SKM-1 treated with dmso at 0.1 percent for 144 hours (cell line): ENCODE measurements at regions not wholly inside any gene's neighbourhood (a gene's known extent, or its start where the extent isn't known, plus 50 kb on each side); places are given as distances from the start of the nearest gene placed in this dataset.
A peak's percentile ranks its signal among the peaks of the same experiment; 100 is the strongest.

Source experiments
- DNase-seq: peaks from one replicate; lab custom pipeline; 2025; ENCODE audit not compliant: unreplicated experiment; lab: John Stamatoyannopoulos, UW

GRCh38 chr7:54810401-54810800 lies 51.4 kb upstream of the SEC61G start:
- no peak for DNase-seq

- DNase-seq = no peak
Observed at GRCh38 chr7:54811041-54811845, 52.2 kb upstream of the SEC61G start.

DNA sequence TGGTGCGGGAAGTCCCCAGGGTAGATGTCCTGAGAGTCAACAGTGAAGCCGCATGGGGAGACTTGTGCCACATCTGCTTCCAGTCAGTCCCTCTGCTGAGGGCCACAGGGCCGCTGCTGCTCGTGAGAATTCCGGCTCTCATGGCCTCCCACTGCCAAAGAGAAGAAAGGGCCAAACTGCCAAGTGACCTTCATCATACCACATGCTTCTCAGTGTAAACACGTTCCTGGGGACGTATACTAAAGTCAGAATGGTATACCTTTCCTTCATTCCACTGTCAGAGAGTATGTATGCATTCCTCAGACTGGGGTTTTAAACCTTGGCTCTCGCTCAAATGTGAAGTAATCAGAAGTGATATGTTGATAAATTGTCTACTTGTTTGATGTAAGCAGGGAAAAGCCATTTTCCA lies 52.8 kb upstream of the SEC61G start:
- no peak for DNase-seq

GRCh38 chr7:54812756-54813322 lies 53.8 kb upstream of the SEC61G start:
- DNase-seq = no peak

GRCh38 chr7:54813398-54813797 lies 54.4 kb upstream of the SEC61G start:
- no peak for DNase-seq

DNA sequence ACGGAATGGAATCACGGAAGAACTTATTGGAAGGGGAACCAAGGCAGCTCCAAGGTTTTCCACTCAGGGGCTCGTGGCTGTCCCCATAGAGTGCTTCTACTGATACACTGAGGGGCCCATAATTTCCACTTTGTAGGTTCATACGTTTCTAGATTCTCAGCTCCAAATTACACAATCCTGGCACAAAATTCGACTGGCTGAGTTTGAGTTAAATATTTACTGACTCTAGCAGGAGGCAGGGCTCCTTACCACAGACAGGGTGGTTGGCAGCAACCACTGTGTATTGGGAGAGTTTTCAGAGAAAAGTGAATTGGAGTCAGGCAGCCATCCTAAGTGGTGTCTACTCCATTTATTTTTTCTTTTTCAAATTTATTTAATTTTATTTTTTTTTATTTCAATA lies 55.4 kb upstream of the SEC61G start:
- no peak for DNase-seq

- no peak for DNase-seq
Observed at GRCh38 chr7:54817152-54817551, 58.1 kb upstream of the SEC61G start.

GRCh38 chr7:54823776-54824175 lies 64.8 kb upstream of the SEC61G start:
- DNase-seq = peak; percentile 95

DNA sequence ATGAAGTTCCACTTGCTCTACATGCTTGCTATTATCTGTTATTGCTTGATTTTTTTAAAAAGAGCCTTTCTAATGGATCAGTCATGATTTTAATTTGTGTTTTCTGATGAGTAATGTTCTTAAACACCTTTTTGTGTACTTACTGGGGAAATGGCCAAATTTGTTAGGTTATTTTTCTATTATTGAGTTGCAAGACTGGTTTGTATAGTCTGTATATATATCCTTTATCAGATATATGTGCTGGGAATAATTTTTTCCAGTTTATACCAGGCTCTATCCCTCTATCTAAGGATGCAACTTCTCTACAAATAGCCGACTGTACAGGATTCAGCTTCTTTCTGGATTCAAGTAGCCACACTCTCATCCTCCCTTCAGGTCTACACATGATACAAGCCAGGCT lies 65.6 kb upstream of the SEC61G start:
- no peak for DNase-seq

- no peak for DNase-seq
Observed at GRCh38 chr7:54825368-54825767, 66.4 kb upstream of the SEC61G start.

DNA sequence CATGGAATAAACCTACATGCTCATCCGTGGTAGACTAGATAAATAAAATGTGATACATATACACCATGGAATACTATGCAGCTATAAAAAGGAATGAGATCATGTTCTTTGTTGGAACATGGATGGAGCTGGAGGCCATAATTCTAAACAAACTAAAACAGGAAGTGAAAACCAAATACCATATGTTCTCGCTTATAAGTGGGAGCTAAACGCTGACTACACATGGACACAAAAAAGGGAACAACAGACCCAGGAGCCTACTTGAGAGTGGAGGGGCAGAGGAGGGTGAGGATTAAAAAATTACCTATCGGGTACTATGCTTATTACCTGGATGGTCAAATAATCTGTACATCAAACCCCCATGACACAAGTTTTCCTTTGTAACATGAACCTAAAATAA lies 68.7 kb upstream of the SEC61G start:
- DNase-seq = peak; percentile 45

GRCh38 chr7:54831046-54831643 lies 72.1 kb upstream of the SEC61G start:
- DNase-seq = no peak

DNA sequence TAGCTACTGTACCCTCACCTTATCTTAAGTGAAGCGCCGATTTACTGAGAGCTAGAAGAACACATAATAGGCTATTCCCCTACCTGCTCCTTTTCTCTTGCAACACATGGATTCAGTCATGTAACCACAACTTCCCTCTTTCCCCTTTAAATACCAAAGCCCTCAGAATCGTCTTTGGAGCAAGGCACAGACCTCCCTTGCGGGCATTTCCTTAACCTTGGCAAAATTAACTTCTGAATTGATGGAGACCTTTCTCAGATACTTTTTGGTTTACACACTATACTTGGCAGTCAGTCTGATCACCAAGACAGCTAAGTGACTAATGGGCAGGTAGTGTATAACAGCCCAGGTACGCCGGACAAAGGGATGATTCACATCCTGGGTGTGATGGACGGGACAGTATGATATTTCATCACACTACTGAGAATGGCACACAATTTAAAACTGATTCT lies 72.7 kb upstream of the SEC61G start:
- peak; percentile 45 for DNase-seq

DNA sequence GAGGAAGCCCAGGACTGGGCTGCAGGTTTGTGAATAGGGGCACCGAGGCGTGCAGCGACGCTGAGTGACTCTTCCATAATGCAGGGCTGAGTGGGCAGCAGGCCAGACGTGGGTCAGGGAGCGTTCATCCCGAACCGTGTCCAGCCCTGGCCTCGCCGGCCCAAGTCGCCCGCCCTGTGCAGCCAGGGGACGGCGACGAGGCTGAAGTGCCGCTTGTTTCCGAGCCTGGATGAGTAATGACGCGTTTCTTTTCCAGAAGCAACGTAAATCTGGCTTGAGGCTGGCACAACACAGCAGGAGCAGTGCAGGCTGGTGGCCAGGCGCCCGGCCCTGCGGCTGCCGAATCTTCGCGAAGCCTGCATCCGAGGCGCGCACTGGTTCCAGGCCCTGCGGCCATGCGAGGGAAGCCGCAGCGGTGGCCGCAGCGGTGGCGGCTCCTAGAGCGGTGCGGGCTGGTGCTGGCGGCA lies 74.0 kb upstream of the SEC61G start:
- DNase-seq = no peak

GRCh38 chr7:54837168-54837567 lies 78.2 kb upstream of the SEC61G start:
- no peak for DNase-seq

- DNase-seq = no peak
Observed at GRCh38 chr7:54837761-54838160, 78.8 kb upstream of the SEC61G start.

GRCh38 chr7:54838175-54838910 lies 79.3 kb upstream of the SEC61G start:
- no peak for DNase-seq

GRCh38 chr7:54839575-54840213 lies 80.7 kb upstream of the SEC61G start:
- no peak for DNase-seq

- peak; percentile 15 for DNase-seq
Observed at GRCh38 chr7:54841772-54842697, 83.0 kb upstream of the SEC61G start.

GRCh38 chr7:54843841-54844355 lies 84.9 kb upstream of the SEC61G start:
- no peak for DNase-seq
